ENCODE measurements at regions not wholly inside any gene's neighbourhood (a gene's known extent, or its start where the extent isn't known, plus 50 kb on each side); places are given as distances from the start of the nearest gene placed in this dataset.
"Not testable (repeated sequence)": the region's sequence is repeated elsewhere in the genome, so short reads cannot be mapped to it uniquely, and the experiment has no call there.

DNA sequence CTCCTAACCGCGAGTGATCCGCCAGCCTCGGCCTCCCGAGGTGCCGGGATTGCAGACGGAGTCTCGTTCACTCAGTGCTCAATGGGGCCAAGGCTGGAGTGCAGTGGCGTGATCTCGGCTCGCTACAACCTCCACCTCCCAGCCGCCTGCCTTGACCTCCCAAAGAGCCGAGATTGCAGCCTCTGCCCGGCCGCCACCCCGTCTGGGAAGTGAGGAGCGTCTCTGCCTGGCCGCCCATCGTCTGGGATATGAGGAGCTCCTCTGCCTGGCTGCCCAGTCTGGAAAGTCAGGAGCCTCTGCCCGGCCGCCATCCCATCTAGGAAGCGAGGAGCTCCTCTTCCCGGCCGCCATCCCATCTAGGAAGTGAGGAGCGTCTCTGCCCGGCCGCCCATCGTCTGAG lies 58.8 kb upstream of the ANKRD30BL start:
- 97% methylated on average over 19 of the region's 28 CpGs; no CpG with 5 or more reads in 1 of the 2 donors for WGBS, 2 donors (ENCODE audit: low coverage in 1 of 2)
- H3K4me3 ChIP-seq; H3K27me3 ChIP-seq; in situ Hi-C loops (cut with MboI; ENCODE audit: low pct_ligation_motif_present in 1 of 4, low pct_unique_long_range_greater_than_20kb in 1 of 4, low sequenced_read_pairs in 3 of 4); DNase-seq; intact Hi-C loops (cut with DNase I; ENCODE audit: low total_unique reads); H3K4me1 ChIP-seq; H3K27ac ChIP-seq; H3K9me3 ChIP-seq; H3K36me3 ChIP-seq: not testable (repeated sequence)

DNA sequence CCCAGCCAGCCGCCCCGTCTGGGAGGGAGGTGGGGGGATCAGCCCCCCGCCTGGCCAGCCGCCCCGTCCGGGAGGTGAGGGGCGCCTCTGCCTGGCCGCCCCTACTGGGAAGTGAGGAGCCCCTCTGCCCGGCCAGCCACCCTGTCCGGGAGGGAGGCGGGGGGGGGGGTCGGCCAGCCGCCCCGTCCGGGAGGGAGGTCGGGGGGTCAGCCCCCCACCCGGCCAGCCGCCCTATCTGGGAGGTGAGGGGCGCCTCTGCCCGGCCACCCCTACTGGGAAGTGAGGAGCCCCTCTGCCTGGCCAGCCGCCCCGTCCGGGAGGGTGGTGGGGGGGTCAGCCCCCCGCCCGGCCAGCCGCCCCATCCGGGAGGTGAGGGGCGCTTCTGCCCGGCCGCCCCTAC lies 60.1 kb upstream of the ANKRD30BL start:
- WGBS, 2 donors (ENCODE audit: low coverage in 1 of 2), result 100% methylated on average over 3 of the region's 30 CpGs; no CpG with 5 or more reads in 1 of the 2 donors
- DNase-seq; H3K9me3 ChIP-seq; in situ Hi-C loops (cut with MboI; ENCODE audit: low pct_ligation_motif_present in 1 of 4, low pct_unique_long_range_greater_than_20kb in 1 of 4, low sequenced_read_pairs in 3 of 4); H3K27ac ChIP-seq; H3K36me3 ChIP-seq; H3K27me3 ChIP-seq; H3K4me1 ChIP-seq; intact Hi-C loops (cut with DNase I; ENCODE audit: low total_unique reads); H3K4me3 ChIP-seq: not testable (repeated sequence)

DNA sequence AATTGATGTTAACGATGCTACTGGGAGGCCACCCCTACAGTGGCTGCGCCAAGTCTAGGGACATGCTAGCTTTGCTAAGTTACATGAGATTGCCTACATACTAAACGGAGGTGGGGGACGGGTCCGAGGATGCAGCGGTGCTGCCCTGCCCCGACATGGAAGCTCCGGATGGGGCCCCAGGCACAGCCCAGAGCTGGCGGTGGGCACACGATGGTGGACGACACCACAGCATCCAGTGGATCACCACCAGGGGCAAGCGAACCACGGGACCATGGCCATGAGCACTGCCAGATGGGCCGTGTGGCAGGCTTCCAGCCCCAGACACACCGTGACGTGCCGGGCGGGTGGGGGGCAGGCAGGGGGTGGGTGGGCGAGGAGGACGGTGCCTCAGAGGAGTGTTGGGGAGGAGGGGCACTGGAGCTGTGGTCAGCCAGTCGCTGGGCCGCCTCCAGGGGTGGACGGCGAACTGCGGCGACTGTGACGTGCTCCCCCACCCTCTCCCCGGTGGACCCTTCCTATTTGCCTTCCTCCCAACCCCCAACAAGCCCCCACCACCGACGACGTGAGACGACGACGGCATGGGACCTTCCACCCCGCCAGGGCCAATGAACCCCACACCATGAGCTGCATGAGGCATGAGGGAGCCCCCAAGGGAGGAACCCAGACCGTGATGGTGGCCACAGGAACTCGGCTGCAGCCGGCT lies 90.6 kb upstream of the ANKRD30BL start:
- Histone ChIP-seq H3K4me3 (no peak overlapping the region), H3K27me3 (peaks cover 15% of the 10 kb centered on the region), H3K36me3 (no peaks in the 10 kb centered on the region), H3K27ac (no peak overlapping the region), H3K4me1 (peaks cover 0 to under 1% (median 0%) of the 10 kb centered on the region in 4 donors), H3K9me3 (no peaks in the 10 kb centered on the region)
- intact Hi-C loops (cut with DNase I; ENCODE audit: low total_unique reads), result no loop called here
- DNase-seq, result no peak
- 92 to 100% methylated on average over 2 to 38 of the region's 38 CpGs for WGBS, 2 donors (ENCODE audit: low coverage in 1 of 2)
- TF ChIP-seq POLR2A (IDR thresholded peaks at IDR 0.05) (no peak), EP300 (IDR thresholded peaks at IDR 0.05; ENCODE audit: low read depth) (no peak), POLR2AphosphoS5 (IDR thresholded peaks at IDR 0.05) (no peak)
- TF ChIP-seq, protein P1, sequence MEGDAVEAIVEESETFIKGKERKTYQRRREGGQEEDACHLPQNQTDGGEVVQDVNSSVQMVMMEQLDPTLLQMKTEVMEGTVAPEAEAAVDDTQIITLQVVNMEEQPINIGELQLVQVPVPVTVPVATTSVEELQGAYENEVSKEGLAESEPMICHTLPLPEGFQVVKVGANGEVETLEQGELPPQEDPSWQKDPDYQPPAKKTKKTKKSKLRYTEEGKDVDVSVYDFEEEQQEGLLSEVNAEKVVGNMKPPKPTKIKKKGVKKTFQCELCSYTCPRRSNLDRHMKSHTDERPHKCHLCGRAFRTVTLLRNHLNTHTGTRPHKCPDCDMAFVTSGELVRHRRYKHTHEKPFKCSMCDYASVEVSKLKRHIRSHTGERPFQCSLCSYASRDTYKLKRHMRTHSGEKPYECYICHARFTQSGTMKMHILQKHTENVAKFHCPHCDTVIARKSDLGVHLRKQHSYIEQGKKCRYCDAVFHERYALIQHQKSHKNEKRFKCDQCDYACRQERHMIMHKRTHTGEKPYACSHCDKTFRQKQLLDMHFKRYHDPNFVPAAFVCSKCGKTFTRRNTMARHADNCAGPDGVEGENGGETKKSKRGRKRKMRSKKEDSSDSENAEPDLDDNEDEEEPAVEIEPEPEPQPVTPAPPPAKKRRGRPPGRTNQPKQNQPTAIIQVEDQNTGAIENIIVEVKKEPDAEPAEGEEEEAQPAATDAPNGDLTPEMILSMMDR (IDR thresholded peaks at IDR 0.05), result no peak
- in situ Hi-C loops (cut with MboI; ENCODE audit: low pct_ligation_motif_present in 1 of 4, low pct_unique_long_range_greater_than_20kb in 1 of 4, low sequenced_read_pairs in 3 of 4), result loop anchor here in 1 of 4 donors (25.0 kb wide), 1 partner anchor 910 kb away; no protein-coding TSS in a partner anchor

DNA sequence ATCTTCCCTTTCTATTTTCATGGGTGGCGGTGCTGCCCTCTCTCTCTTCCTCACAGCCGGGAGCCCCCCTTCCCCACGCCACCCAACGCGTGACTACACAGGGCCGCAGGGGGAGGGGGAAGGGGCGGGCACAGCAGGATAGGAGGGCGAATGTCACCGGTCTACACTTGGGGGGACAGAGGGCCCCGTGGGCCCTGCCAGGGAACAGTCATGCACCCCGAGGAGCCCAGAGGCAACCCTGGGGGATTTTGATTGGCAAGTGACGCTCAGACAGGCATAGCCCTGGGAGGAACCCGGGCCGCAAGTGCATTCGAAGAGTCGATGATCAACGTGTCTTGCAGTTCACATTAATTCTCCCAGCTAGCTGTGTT lies 91.1 kb upstream of the ANKRD30BL start:
- peaks cover 20% of the 10 kb centered on the region for H3K27me3 ChIP-seq
- H3K9me3 ChIP-seq, result no peaks in the 10 kb centered on the region
- peaks cover 0 to 3% (median 0%) of the 10 kb centered on the region in 4 donors for H3K4me1 ChIP-seq
- WGBS, 2 donors (ENCODE audit: low coverage in 1 of 2), result 91% methylated on average over 17 of the region's 17 CpGs; no CpG with 5 or more reads in 1 of the 2 donors
- H3K4me3 ChIP-seq, result no peak overlapping the region
- intact Hi-C loops (cut with DNase I; ENCODE audit: low total_unique reads), result no loop called here
- DNase-seq, result no peak
- H3K27ac ChIP-seq, result no peak overlapping the region
- TF ChIP-seq EP300 (IDR thresholded peaks at IDR 0.05; ENCODE audit: low read depth) (no peak), POLR2A (IDR thresholded peaks at IDR 0.05) (no peak), POLR2AphosphoS5 (IDR thresholded peaks at IDR 0.05) (no peak)
- TF ChIP-seq, protein P1 (IDR thresholded peaks at IDR 0.05), result no peak
- in situ Hi-C loops (cut with MboI; ENCODE audit: low pct_ligation_motif_present in 1 of 4, low pct_unique_long_range_greater_than_20kb in 1 of 4, low sequenced_read_pairs in 3 of 4), result loop anchor here in 1 of 4 donors (25.0 kb wide), 1 partner anchor 909 kb away; no protein-coding TSS in a partner anchor
- no peaks in the 10 kb centered on the region for H3K36me3 ChIP-seq

DNA sequence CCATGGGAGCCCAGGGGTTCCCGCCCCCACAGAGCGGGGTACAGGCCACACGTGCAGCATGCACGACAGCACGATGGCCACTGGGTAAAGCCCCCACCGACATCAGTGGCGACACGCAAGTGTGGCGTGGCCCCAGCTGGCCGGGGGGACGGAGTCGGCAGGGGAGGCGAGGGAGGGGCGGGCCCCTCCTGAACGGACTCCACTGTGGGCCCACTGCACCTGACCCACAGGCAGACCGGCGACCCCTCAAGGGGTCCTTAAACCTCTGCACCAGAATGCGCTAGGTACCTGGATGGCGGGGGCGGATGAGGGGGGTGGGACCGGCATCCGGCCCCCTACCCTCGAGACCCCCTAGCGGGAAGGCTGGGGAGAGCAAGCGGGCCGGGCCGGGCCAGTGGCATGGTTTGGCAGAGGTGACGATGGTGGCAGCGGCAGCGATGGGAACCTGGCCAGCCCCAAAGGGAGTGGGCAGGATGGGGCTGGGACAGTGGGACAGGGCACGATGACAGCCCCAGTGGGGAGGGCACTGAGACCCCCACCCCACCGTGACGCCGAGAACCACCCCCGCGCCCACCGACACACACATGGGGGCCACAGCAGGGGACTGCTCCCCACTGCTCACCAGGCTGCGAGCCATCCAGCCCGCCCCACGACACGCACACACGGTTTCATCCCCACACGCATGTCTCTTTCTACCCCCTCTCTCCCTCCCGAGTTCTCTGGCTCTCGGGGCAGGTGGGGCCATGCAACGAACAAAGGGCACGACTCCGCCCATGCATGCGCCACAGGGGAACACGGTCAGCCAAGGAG lies 91.9 kb upstream of the ANKRD30BL start:
- in situ Hi-C loops (cut with MboI; ENCODE audit: low pct_ligation_motif_present in 1 of 4, low pct_unique_long_range_greater_than_20kb in 1 of 4, low sequenced_read_pairs in 3 of 4), result loop anchor here in 1 of 4 donors (25.0 kb wide), 1 partner anchor 909 kb away; no protein-coding TSS in a partner anchor
- Histone ChIP-seq H3K4me3 (no peak overlapping the region), H3K36me3 (no peaks in the 10 kb centered on the region), H3K9me3 (no peaks in the 10 kb centered on the region), H3K27me3 (peaks cover 27% of the 10 kb centered on the region), H3K4me1 (peaks cover 0 to 3% (median 0%) of the 10 kb centered on the region in 4 donors), H3K27ac (no peak overlapping the region)
- 89 to 93% methylated on average over 9 to 36 of the region's 50 CpGs for WGBS, 2 donors (ENCODE audit: low coverage in 1 of 2)
- no peak for DNase-seq
- TF ChIP-seq POLR2AphosphoS5 (IDR thresholded peaks at IDR 0.05) (no peak), EP300 (IDR thresholded peaks at IDR 0.05; ENCODE audit: low read depth) (no peak), POLR2A (IDR thresholded peaks at IDR 0.05) (no peak)
- TF ChIP-seq, protein P1 (IDR thresholded peaks at IDR 0.05), result no peak
- intact Hi-C loops (cut with DNase I; ENCODE audit: low total_unique reads), result no loop called here

DNA sequence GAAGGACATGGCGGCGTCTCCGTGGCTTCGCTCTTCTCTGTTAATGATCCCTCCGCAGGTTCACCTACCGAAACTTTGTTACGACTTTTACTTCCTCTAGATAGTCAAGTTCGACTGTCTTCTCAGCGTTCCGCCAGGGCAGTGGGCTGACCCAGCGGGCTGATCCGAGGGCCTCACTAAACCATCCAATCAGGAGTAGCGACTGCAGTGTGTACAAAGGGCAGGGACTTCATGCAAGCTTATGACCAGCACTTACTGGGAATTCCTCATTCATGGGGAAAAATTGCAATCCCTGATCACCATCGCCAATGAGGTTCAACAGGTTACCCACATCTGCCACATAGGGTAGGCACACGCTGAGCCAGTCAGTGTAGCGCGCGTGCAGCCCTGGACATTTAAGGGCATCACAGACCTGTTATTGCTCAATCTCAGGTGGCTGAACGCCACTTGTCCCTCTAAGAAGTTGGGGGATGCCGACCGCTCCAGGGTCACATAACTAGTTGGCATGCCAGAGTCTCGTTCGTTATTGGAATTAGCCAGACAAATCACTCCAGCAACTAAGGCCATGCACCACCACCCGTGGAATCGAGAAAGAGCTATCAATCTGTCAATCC lies 92.7 kb upstream of the ANKRD30BL start:
- H3K27ac ChIP-seq; H3K4me3 ChIP-seq; DNase-seq; H3K36me3 ChIP-seq; intact Hi-C loops (cut with DNase I; ENCODE audit: low total_unique reads); H3K4me1 ChIP-seq; H3K9me3 ChIP-seq: not testable (repeated sequence)
- in situ Hi-C loops (cut with MboI; ENCODE audit: low pct_ligation_motif_present in 1 of 4, low pct_unique_long_range_greater_than_20kb in 1 of 4, low sequenced_read_pairs in 3 of 4), result loop anchor here in 1 of 4 donors (25.0 kb wide), 1 partner anchor 908 kb away; no protein-coding TSS in a partner anchor
- 93 to 94% methylated on average over 6 to 25 of the region's 25 CpGs for WGBS, 2 donors (ENCODE audit: low coverage in 1 of 2)
- H3K27me3 ChIP-seq, result peaks cover 27% of the 10 kb centered on the region

Measured in transverse colon (tissue), 4 donors.